Motor neuron (in vitro differentiated cells): ENCODE measurements at regions not wholly inside any gene's neighbourhood (a gene's known extent, or its start where the extent isn't known, plus 50 kb on each side); places are given as distances from the start of the nearest gene placed in this dataset.
"Not testable (repeated sequence)": the region's sequence is repeated elsewhere in the genome, so short reads cannot be mapped to it uniquely, and the experiment has no call there.

ENCODE experiments used
- ATAC-seq, 8 experiments: fragments of 200-7000 bp; cut with Tn5 transposase; replicated peaks in 6 of 8; 2 replicates each; pipeline ENCODE4 v1.8.0; 2021; ENCODE audit warnings: mild to moderate bottlenecking in 8 of 8, moderate library complexity in 8 of 8
- H3K27ac ChIP-seq, 2 donors: fragments of 250-450 bp; sonication (Bioruptor Pico); 2 replicates each; pipeline ENCODE4 v1.9.0; 2021; ENCODE audit warnings: antibody characterized with exemption in 2 of 2, mild to moderate bottlenecking in 2 of 2, moderate library complexity in 1 of 2
- H3K4me1 ChIP-seq, 2 donors: fragments of 250-450 bp; sonication (Bioruptor Pico); replicated peaks in 1 of 2; 2 replicates each; pipeline ENCODE4 v1.6.1; 2021; ENCODE audit warnings: antibody characterized with exemption in 2 of 2, mild to moderate bottlenecking in 2 of 2, moderate library complexity in 1 of 2
- H3K4me3 ChIP-seq, 5 donors: fragments of 250-450 bp; sonication (Bioruptor Pico); 2 replicates each; pipeline ENCODE4 v1.9.0; 2021; ENCODE audit warnings: antibody characterized with exemption in 5 of 5, mild to moderate bottlenecking in 5 of 5, moderate library complexity in 4 of 5
- WGBS, 10 experiments: fragments of 450-650 bp; shearing (Covaris generic); methylation state at CpG; one replicate each; pipeline ENCODE4 v1.0.0; 2022; 5-methylcytosine and 5-hydroxymethylcytosine counted together
- in situ Hi-C, 9 experiments: fragments of 400-800 bp; cut with MboI; loops; one replicate each; pipeline ENCODE4 v1.15.0; 2021; ENCODE audit warnings: low sequenced_read_pairs in 9 of 9, low pct_unique_long_range_greater_than_20kb in 2 of 9; ENCODE audit not compliant: unreplicated experiment in 9 of 9

GRCh38 chr10:44005788-44006099, 357.1 kb upstream of the ZNF32 start:
- WGBS, 10 experiments: 79 to 100% (median 95%) methylated on average over 1 to 6 of the region's 12 CpGs; no CpG with 5 or more reads in 7 of the 10 experiments

GRCh38 chr10:44004913-44005787, 356.5 kb upstream of the ZNF32 start:
- peaks cover 0 to 13% of the 10 kb centered on the region in 2 donors for H3K4me1 ChIP-seq
- no peak for ATAC-seq
- no peak overlapping the region for H3K4me3 ChIP-seq
- in situ Hi-C loops: no loop called here
- WGBS, 10 experiments: 53 to 97% (median 91%) methylated on average over 3 to 23 of the region's 43 CpGs; no CpG with 5 or more reads in 2 of the 10 experiments
- H3K27ac ChIP-seq: no peak overlapping the region

More at GRCh38 chr10:44005788-44006099, 357.1 kb upstream of the ZNF32 start:
- Histone ChIP-seq H3K4me3 (no peak overlapping the region), H3K4me1 (peaks cover 0 to 18% of the 10 kb centered on the region in 2 donors), H3K27ac (no peak overlapping the region)
- ATAC-seq: no peak
- in situ Hi-C loops: no loop called here

GRCh38 chr10:43998021-43998809, 349.5 kb upstream of the ZNF32 start:
- 0 to 62% (median 52%) methylated on average over 2 to 4 of the region's 4 CpGs; no CpG with 5 or more reads in 5 of the 10 experiments for WGBS, 10 experiments
- Histone ChIP-seq H3K4me3 (no peak overlapping the region), H3K27ac (no peak overlapping the region), H3K4me1 (peaks cover 3 to 10% of the 10 kb centered on the region in 2 donors)
- in situ Hi-C loops: no loop called here
- ATAC-seq: peak in 2 of 8 experiments; percentile 32 to 42

GRCh38 chr10:43997330-43997729, 348.6 kb upstream of the ZNF32 start:
- Histone ChIP-seq H3K4me3 (no peak overlapping the region), H3K4me1 (peaks cover 3 to 10% of the 10 kb centered on the region in 2 donors), H3K27ac (no peak overlapping the region)
- WGBS, 10 experiments: 17 to 100% (median 97%) methylated on average over 1 to 3 of the region's 3 CpGs; no CpG with 5 or more reads in 4 of the 10 experiments
- in situ Hi-C loops: no loop called here
- ATAC-seq: no peak

- in situ Hi-C loops: no loop called here
- Histone ChIP-seq H3K27ac (no peak overlapping the region), H3K4me3 (no peak overlapping the region), H3K4me1 (peaks cover 3 to 10% of the 10 kb centered on the region in 2 donors)
- WGBS, 10 experiments: 57 to 100% (median 95%) methylated on average over 1 to 2 of the region's 2 CpGs
- no peak for ATAC-seq
These were observed 345.9 kb upstream of the ZNF32 start for GRCh38 chr10:43994539-43994938.

- H3K4me1 ChIP-seq, in situ Hi-C loops, H3K27ac ChIP-seq, ATAC-seq, H3K4me3 ChIP-seq: not testable (repeated sequence)
- 80 to 94% (median 91%) methylated on average over 1 to 3 of the region's 19 CpGs; no CpG with 5 or more reads in 6 of the 10 experiments for WGBS, 10 experiments
These were observed 344.1 kb upstream of the ZNF32 start for GRCh38 chr10:43992816-43993215.

- no CpG with 5 or more reads among the region's 4 CpGs for WGBS, 10 experiments
- in situ Hi-C loops: no loop called here
- ATAC-seq: no peak
These were observed 337.7 kb upstream of the ZNF32 start for GRCh38 chr10:43986374-43986773.

GRCh38 chr10:43985941-43986340, 337.3 kb upstream of the ZNF32 start:
- H3K27ac ChIP-seq: no peak overlapping the region
- in situ Hi-C loops: no loop called here
- ATAC-seq: no peak
- no peak overlapping the region for H3K4me3 ChIP-seq
- 72 to 100% (median 90%) methylated on average over 2 of the region's 5 CpGs; no CpG with 5 or more reads in 7 of the 10 experiments for WGBS, 10 experiments
- H3K4me1 ChIP-seq: no peaks in the 10 kb centered on the region

More at GRCh38 chr10:43986374-43986773, 337.7 kb upstream of the ZNF32 start:
- Histone ChIP-seq H3K4me1 (no peaks in the 10 kb centered on the region), H3K4me3 (no peak overlapping the region), H3K27ac (no peak overlapping the region)

GRCh38 chr10:43983856-43984271, 335.2 kb upstream of the ZNF32 start:
- no peak for ATAC-seq
- WGBS, 10 experiments: no CpG with 5 or more reads among the region's 1 CpG
- H3K4me3 ChIP-seq: no peak overlapping the region
- no peak overlapping the region for H3K27ac ChIP-seq
- in situ Hi-C loops: no loop called here
- no peaks in the 10 kb centered on the region for H3K4me1 ChIP-seq

- Histone ChIP-seq H3K4me3 (no peak overlapping the region), H3K27ac (no peak overlapping the region), H3K4me1 (no peaks in the 10 kb centered on the region)
- no peak for ATAC-seq
- in situ Hi-C loops: no loop called here
- WGBS, 10 experiments: 80 to 100% (median 92%) methylated on average over 1 to 3 of the region's 6 CpGs; no CpG with 5 or more reads in 5 of the 10 experiments
These were observed 334.7 kb upstream of the ZNF32 start for GRCh38 chr10:43983405-43983804.

GRCh38 chr10:43982250-43982649, 333.6 kb upstream of the ZNF32 start:
- no peaks in the 10 kb centered on the region for H3K4me1 ChIP-seq
- H3K4me3 ChIP-seq: no peak overlapping the region
- WGBS, 10 experiments: 71 to 100% (median 91%) methylated on average over 2 to 3 of the region's 3 CpGs; no CpG with 5 or more reads in 2 of the 10 experiments
- no peak overlapping the region for H3K27ac ChIP-seq
- in situ Hi-C loops: no loop called here
- no peak for ATAC-seq

GRCh38 chr10:43981696-43982095, 333.0 kb upstream of the ZNF32 start:
- WGBS, 10 experiments: 15 to 93% (median 78%) methylated on average over 2 of the region's 2 CpGs; no CpG with 5 or more reads in 2 of the 10 experiments
- no peak for ATAC-seq
- H3K4me1 ChIP-seq: no peaks in the 10 kb centered on the region
- in situ Hi-C loops: no loop called here
- no peak overlapping the region for H3K27ac ChIP-seq
- no peak overlapping the region for H3K4me3 ChIP-seq

- Histone ChIP-seq H3K4me3 (no peak overlapping the region), H3K27ac (no peak overlapping the region), H3K4me1 (no peaks in the 10 kb centered on the region)
- ATAC-seq: no peak
- in situ Hi-C loops: no loop called here
- 60 to 100% (median 85%) methylated on average over 1 of the region's 1 CpG; no CpG with 5 or more reads in 4 of the 10 experiments for WGBS, 10 experiments
These were observed 332.6 kb upstream of the ZNF32 start for GRCh38 chr10:43981232-43981631.
